GM20000 (cell line): ENCODE measurements at regions not wholly inside any gene's neighbourhood (a gene's known extent, or its start where the extent isn't known, plus 50 kb on each side); places are given as distances from the start of the nearest gene placed in this dataset.

Experiments
- DNase-seq: peaks from one replicate; pipeline ENCODE4 v3.0.0; 2012; ENCODE audit warnings: low spot score
- TF ChIP-seq, protein P1 (sequence below): IDR thresholded peaks from 2 replicates; pipeline ENCODE4 v1.5.1; 2012; ENCODE audit warnings: mild to moderate bottlenecking, control low read depth; ENCODE audit errors: extremely low read depth, missing control alignments

DNA sequence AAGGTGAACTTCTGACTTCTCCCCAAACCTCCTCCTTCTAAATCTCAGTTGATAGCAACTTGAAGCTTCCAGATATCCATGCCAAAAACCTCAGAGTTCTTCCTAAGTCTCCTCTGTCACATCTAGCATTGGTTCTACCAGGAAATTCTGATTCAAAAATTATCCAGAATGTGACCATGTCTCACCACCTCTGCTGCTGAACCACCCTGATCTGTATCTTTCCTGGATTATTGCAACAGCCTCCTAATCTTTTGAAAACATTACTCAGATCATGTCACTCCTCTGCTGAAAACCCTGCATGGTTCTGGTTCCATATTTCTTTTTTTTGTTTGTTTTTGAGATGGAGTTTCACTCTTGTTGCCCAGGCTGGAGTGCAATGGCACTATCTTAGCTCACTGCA lies 78.7 kb upstream of the TNFSF11 start:
- TF ChIP-seq, protein P1, sequence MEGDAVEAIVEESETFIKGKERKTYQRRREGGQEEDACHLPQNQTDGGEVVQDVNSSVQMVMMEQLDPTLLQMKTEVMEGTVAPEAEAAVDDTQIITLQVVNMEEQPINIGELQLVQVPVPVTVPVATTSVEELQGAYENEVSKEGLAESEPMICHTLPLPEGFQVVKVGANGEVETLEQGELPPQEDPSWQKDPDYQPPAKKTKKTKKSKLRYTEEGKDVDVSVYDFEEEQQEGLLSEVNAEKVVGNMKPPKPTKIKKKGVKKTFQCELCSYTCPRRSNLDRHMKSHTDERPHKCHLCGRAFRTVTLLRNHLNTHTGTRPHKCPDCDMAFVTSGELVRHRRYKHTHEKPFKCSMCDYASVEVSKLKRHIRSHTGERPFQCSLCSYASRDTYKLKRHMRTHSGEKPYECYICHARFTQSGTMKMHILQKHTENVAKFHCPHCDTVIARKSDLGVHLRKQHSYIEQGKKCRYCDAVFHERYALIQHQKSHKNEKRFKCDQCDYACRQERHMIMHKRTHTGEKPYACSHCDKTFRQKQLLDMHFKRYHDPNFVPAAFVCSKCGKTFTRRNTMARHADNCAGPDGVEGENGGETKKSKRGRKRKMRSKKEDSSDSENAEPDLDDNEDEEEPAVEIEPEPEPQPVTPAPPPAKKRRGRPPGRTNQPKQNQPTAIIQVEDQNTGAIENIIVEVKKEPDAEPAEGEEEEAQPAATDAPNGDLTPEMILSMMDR = no peak
- no peak for DNase-seq

DNA sequence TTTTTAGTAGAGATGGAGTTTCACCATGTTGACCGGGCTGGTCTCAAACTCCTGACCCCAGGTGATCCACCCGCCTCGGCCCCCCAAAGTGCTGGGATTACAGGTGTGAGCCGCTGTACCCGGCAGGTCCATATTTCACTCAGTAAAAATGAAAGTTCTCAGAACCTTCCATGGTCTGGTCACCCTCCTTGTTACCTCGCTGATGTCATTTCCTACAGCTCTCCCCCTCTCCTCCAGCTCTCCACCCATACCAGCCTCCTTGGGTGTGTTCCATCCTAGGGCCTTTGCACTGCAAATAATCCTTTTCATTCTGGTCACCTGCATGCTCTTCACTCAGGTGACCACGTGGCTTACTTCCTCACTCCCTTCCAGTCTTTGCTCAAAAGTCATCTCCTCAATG lies 78.2 kb upstream of the TNFSF11 start:
- TF ChIP-seq, protein P1 = no peak
- DNase-seq = peak; percentile 28

DNA sequence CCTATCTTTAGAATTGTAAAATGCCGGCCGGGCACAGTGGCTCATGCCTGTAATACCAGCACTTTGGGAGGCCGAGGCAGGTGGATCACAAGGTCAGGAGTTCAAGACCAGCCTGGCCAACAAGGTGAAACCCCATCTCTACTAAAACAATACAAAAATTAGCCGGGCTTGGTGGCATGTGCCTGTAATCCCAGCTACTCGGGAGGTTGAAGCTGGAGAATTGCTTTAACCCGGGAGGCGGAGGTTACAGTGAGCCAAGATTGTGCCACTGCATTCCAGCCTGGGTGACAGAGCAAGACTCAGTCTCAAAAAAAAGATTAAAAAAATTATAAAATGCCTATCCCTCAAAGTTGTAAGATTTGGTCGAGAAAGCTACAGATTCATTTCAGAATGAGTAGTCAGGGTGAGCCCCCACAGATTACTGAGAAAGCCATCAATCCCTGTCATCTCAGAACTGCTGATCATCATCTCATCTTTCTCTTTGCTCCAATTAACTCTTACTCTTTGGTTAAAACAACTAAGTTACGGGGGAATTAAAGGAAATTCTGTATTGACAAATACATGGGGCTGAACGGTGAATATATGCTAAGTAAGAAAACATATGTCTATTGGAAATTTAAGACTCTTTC lies 76.9 kb upstream of the TNFSF11 start:
- DNase-seq = peak; percentile 42

DNA sequence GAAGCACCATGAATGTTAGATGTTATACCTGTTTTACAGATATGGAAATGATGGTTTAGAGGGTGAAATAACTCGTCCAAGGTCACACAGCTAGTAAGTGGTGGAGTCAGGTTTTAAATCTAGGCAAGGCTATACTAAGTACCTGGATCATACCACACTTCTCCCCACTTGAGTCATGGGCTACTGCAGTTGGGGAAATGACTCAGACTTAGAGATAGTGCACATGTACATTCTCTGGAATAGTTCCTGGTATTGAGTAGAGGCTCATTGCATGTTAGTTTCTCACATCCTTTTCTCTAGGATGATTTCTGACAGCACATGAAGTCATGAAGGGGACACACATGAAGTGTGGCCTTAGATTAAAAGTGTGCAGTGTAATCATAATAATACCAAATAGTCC lies 76.2 kb upstream of the TNFSF11 start:
- TF ChIP-seq, protein P1 = no peak
- DNase-seq = peak; percentile 45

DNA sequence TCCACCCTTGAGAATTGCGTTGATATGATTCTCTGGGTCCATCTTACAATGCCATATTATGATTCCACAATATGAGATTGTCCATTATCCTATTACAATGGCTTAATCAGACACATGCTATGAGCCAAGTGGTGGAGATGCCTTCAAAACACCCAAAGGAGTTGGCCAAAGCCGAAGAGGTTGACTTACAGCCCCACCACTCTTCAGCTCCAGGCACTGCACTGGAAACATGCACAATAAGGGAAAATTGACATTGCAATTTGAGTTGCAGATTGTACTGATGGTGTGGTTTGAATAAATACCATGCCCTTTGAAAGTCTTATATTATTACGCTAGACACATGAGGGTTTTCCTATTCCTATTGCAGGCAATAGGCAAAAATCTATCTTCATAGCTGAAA lies 75.4 kb upstream of the TNFSF11 start:
- DNase-seq = no peak
- TF ChIP-seq, protein P1 = no peak
